MM.1S (cell line): ENCODE measurements at regions not wholly inside any gene's neighbourhood (a gene's known extent, or its start where the extent isn't known, plus 50 kb on each side); places are given as distances from the start of the nearest gene placed in this dataset.

ENCODE experiments used
- EZH2 ChIP-seq: fragments of 300-600 bp; sonication (generic); optimal IDR thresholded peaks from 2 replicates; pipeline ENCODE3; 2017; ENCODE audit warnings: low read depth, mild to moderate bottlenecking, antibody characterized with exemption, low read length, mixed read lengths
- EZH2phosphoT487 ChIP-seq: fragments of 300-600 bp; sonication (generic); IDR thresholded peaks from 2 replicates; pipeline ENCODE4 v1.6.1; 2018; ENCODE audit warnings: antibody characterized with exemption, low read length
- TF ChIP-seq, protein P1 (sequence below): fragments of 300-600 bp; sonication (generic); IDR thresholded peaks from 2 replicates; pipeline ENCODE4 v1.5.1; 2016; ENCODE audit warnings: antibody characterized with exemption, low read length, mixed read lengths

DNA sequence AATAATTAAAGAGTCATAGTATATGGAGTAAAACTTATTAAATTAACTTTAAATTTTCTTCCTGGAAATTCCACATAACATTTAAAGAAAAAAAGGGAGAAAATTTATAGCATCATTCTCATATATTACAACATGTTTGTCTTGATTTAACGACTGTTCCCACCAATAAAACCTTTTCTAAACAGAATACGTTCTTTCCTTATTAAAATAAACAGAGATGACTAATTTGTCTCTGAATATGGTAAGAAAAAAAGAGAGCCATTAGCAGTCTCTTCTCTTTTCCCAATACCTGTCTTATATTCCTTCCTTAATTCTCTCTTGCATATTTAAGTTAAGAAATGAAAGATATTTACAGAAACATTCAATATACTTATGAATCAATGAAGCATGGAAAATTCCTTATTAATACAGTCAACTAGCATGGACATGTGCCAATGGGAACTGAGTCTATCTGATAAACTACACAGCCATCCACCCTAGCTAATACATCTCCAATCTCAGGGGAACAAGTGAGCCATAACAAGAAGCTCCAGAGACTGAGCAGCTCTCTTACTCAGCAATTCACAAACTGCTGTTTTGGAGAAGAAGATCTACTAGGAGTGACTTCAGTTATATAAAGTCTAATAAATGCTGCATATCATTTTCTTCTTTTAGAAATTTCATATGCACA lies 347.1 kb upstream of the MANEA start:
- TF ChIP-seq, protein P1, sequence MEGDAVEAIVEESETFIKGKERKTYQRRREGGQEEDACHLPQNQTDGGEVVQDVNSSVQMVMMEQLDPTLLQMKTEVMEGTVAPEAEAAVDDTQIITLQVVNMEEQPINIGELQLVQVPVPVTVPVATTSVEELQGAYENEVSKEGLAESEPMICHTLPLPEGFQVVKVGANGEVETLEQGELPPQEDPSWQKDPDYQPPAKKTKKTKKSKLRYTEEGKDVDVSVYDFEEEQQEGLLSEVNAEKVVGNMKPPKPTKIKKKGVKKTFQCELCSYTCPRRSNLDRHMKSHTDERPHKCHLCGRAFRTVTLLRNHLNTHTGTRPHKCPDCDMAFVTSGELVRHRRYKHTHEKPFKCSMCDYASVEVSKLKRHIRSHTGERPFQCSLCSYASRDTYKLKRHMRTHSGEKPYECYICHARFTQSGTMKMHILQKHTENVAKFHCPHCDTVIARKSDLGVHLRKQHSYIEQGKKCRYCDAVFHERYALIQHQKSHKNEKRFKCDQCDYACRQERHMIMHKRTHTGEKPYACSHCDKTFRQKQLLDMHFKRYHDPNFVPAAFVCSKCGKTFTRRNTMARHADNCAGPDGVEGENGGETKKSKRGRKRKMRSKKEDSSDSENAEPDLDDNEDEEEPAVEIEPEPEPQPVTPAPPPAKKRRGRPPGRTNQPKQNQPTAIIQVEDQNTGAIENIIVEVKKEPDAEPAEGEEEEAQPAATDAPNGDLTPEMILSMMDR, result no peak
- TF ChIP-seq EZH2 (no peak), EZH2phosphoT487 (no peak)
